Astrocyte of the cerebellum (primary cell): ENCODE measurements at regions not wholly inside any gene's neighbourhood (a gene's known extent, or its start where the extent isn't known, plus 50 kb on each side); places are given as distances from the start of the nearest gene placed in this dataset.

Experiments
- DNase-seq: peaks from one replicate; pipeline ENCODE4 v3.0.0-alpha.2; 2011; ENCODE audit warnings: low read depth
- H3K4me3 ChIP-seq: 2 replicates; pipeline ENCODE4 v1.5.1; 2011; ENCODE audit warnings: mild to moderate bottlenecking, low read depth, low read length, moderate library complexity
- CTCF ChIP-seq: IDR thresholded peaks from 2 replicates; pipeline ENCODE4 v1.5.1; 2012; ENCODE audit warnings: low read length, low read depth, moderate library complexity, mild to moderate bottlenecking; ENCODE audit errors: missing control alignments
- in situ Hi-C: cut with HindIII; loops from 2 replicates; pipeline ENCODE4 v1.10.0; 2017; ENCODE audit warnings: low sequenced_read_pairs

DNA sequence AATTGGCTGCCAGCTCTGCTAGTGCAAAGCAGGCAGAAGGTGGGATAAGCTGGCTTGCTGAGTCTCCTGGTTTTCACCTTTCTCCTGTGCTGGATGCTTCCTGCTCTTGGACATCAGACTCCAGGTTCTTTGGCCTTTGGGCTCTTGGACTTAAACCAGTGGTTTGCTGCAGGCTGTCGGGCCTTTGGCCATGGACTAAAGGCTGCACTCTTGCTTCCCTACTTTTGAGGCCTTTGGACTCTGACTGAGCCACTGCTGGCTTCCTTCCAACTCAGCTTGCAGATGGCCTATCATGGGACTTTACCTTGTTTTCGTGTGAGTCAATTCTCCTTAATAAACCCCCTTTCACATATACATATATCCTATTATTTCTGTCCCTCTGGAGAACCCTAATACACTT lies 1293.9 kb upstream of the CDH6 start:
- in situ Hi-C loops, result no loop called here
- TF ChIP-seq CTCF, result no peak
- H3K4me3 ChIP-seq, result no peak overlapping the region
- DNase-seq, result no peak

DNA sequence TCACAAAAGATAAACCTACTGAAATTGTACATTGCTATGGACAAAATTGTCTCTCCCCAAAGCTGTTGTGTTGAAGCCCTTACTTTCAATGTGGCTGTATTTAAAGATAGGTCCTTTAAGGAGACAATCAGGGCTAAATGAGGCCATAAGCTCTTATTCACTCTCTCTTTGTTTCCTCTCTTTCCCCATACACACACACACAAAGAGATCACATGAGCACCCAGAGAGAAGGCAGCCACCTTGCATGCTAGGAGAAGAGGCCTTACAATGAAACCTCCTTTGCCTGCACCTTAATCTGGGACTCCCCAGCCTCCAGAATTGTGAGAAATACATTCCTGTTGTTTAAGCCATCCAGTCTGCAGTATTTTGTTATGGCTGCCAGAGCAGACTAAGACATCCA lies 1295.6 kb upstream of the CDH6 start:
- in situ Hi-C loops, result no loop called here
- no peak for TF ChIP-seq CTCF

GRCh38 chr5:29896646-29897045 lies 1296.8 kb upstream of the CDH6 start:
- in situ Hi-C loops, result no loop called here
- no peak for TF ChIP-seq CTCF
- DNase-seq, result no peak
- no peak overlapping the region for H3K4me3 ChIP-seq

More for the DNA sequence above, 1295.6 kb upstream of the CDH6 start:
- no peak for DNase-seq
- no peak overlapping the region for H3K4me3 ChIP-seq

GRCh38 chr5:29894668-29895067 lies 1298.8 kb upstream of the CDH6 start:
- in situ Hi-C loops, result no loop called here
- no peak for DNase-seq
- no peak overlapping the region for H3K4me3 ChIP-seq
- TF ChIP-seq CTCF, result no peak

- in situ Hi-C loops, result no loop called here
Observed at GRCh38 chr5:29889051-29889450, 1304.4 kb upstream of the CDH6 start.

GRCh38 chr5:29885595-29885994 lies 1307.9 kb upstream of the CDH6 start:
- H3K4me3 ChIP-seq, result no peak overlapping the region
- in situ Hi-C loops, result no loop called here
- TF ChIP-seq CTCF, result no peak

More at GRCh38 chr5:29889051-29889450, 1304.4 kb upstream of the CDH6 start:
- DNase-seq, result no peak
- no peak for TF ChIP-seq CTCF
- no peak overlapping the region for H3K4me3 ChIP-seq

DNA sequence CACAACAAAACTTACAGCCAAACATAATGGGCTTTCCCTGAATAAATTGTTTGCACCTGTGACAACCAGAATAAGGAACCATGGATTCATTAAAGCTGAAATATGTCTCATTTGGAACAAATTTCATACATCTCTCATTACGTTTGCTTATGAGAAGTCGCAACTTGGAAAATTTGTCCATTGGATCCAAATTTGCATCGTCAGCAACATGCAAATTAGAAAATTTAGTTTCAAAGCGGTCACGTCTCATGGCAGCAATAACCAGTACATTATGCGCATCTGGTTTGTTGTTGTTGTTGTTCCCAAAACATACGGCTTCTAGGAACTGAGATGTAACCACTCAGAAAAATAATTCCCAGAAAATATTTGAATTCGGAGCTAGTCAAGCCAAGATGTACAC lies 1311.5 kb upstream of the CDH6 start:
- no peak for TF ChIP-seq CTCF
- H3K4me3 ChIP-seq, result no peak overlapping the region
- DNase-seq, result no peak
- in situ Hi-C loops, result no loop called here

More at GRCh38 chr5:29885595-29885994, 1307.9 kb upstream of the CDH6 start:
- DNase-seq, result no peak
